HG03432 (cell line): ENCODE measurements at regions not wholly inside any gene's neighbourhood (a gene's known extent, or its start where the extent isn't known, plus 50 kb on each side); places are given as distances from the start of the nearest gene placed in this dataset.

Experiments used
- ATAC-seq: cut with Tn5 transposase; IDR thresholded peaks from one replicate; pipeline ENCODE4 v1.9.1; 2021; ENCODE audit warnings: mild to moderate bottlenecking, moderate library complexity; ENCODE audit not compliant: unreplicated experiment

DNA sequence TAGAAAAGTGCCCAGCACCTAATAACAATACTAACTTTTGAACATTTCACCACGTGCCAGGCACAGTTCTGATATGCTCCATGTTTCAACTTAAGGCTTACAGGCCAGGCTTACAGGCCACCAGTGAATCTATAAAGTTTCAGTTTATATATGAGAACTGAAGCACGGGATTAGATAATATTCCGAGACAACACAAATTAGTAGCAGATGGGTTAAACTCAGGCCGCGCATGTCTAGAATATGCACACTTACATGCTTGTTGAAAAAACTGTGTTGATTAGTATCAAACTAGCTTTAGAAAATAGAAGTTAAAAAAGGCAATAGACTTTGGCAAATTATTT, 587.9 kb downstream of the MTRR start:
- no peak for ATAC-seq

DNA sequence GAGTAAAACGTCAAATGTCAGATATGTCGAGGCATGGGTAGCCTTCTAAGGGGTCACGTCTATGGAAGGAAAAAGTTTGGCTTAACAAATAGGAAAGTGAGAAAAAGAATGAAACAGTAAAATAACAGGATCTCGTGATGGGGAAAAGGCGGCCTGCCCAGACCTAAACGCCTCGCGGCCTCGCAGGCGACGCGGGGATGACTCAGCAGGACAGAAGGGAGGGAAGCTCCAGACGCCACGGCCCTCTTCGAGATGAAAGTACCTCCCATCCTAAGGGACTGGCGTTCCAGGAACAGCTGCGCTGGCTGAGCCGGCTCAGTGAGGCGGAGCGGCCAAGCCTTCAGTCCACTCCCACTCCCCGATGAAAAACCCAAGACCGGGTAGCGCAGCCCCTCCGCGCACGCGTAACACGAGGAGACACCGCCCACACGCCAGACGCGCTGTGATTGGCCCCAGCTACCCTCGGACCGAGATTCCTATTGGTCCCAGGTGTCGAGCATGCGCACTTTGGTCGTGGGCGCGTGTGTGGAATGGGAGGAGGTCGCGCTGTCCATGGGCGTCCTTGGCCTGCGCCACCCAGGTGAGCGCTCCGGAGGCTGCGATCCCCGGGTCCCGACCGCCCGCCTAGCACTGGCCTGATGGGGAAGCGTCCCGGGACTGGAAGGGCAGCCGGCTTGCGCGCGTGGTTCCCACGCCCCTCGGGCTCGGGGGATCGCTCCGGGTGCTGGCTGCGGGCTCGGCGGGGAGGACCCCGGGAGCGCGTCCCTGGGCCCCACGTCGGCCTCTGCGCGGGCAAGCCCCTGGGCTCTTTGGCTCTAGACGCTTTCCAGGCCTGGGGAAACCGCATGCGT, 588.5 kb downstream of the MTRR start:
- peak; percentile 92 for ATAC-seq

DNA sequence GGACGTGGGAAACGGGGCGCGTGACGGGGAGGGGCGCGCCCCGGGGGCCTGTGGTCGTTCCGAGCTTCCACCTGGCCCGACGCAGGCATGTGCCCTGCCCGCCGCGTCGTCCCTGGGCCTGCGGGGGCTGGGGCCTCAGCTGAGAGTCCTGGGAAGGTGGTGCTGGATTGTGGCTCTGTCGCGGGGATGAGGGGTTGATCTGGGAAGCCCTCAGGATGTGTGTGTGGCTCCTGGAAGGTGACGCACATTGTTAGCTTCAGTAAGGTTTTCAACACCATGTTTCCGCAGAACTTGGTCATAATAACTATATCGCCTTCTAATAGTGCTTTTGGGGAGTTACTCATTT, 589.1 kb downstream of the MTRR start:
- ATAC-seq, result peak; percentile 15

- ATAC-seq, result no peak
Measured at GRCh38 chr5:8461543-8461942, 592.6 kb downstream of the MTRR start.

DNA sequence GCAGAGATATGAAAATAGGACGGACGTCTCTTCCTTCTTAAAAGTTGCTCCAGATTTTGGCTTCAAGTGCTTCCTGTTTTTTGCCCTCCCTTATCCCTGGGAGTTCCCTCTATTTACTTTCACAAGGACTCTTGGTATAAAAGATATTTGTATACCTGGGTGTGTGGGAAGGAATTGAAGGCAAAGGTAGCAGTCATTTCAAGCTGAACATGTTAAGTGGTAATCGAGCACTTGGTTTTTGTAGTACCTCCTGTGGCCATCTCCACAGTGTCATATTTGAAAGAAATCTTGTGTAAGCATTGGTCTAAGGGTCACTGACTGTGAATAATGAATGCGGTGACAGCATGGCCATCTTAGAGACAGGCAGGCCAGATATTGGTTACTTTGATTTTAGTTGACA, 593.6 kb downstream of the MTRR start:
- ATAC-seq, result no peak

DNA sequence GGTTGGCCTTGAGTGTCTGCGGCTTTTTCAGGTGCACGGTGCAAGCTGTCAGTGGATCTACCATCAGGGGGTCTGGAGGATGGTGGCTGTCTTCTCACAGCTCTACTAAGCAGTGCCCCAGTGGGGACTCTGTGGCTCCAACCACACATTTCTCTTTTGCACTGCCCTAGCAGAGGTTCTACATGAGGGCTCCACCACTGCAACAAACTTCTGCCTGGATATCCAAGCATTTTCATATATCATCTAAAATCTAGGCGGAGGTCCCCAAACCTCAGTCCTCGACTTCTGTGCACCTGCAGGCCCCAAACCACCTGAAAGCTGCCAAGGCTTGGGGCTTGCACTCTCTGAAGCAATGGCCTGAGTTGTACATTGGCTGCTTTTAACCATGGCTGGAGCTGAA, 601.5 kb downstream of the MTRR start:
- ATAC-seq, result no peak

GRCh38 chr5:8471581-8471980, 602.6 kb downstream of the MTRR start:
- no peak for ATAC-seq

DNA sequence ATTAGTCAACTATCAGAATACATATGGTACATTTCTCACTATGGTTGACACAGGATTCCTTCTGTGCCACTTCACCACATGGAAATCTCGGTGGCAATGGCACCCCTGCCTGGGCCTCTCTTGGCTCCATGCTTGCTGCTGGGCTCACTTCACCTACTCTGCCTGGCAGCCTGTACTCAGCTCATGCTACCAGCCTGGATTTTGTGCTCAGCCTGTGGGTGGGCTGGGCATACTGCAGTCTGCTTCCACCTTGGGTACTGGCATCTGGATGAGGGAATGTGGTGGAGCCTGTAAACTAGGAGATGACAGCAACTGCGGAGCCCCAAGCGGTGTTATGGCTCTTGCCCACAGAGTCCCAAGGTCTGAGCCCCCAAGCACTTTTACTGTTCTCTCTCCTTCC, 604.1 kb downstream of the MTRR start:
- no peak for ATAC-seq

GRCh38 chr5:8473827-8474568, 605.0 kb downstream of the MTRR start:
- ATAC-seq, result no peak

DNA sequence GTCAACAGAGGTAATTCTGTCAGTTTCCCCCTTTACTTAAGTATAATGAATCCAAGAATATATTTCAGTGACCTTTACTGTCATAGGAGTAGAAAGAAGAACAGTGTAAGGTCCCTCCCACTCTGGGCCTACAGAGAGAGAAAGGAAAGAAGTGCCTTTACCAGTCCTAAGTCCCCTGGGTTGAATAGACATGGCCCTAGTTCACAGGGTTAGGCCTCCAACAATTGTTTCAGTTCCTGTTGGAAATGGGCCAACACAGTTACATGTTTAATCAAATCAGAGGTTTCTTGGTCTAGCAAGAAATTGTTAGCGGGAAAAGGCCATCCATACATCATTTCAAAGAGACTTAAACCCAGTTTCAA, 605.6 kb downstream of the MTRR start:
- ATAC-seq, result no peak

DNA sequence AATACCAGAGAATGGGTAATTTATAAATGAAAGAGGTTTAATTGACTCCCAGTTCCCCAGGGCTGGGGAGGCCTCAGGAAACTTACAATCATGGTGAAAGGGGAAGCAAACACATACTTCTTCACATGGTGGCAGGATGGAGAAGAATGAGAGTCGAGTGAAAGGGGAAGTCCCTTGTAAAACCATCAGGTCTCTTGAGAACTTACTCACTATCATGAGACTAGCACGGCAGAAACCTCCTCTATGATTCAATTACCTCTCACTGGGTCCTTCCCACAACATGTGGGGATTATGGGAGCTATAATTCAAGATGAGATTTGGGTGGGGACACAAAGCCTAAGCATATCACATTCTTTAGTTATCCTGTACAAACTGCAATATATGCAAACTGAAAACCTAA, 609.4 kb downstream of the MTRR start:
- no peak for ATAC-seq

DNA sequence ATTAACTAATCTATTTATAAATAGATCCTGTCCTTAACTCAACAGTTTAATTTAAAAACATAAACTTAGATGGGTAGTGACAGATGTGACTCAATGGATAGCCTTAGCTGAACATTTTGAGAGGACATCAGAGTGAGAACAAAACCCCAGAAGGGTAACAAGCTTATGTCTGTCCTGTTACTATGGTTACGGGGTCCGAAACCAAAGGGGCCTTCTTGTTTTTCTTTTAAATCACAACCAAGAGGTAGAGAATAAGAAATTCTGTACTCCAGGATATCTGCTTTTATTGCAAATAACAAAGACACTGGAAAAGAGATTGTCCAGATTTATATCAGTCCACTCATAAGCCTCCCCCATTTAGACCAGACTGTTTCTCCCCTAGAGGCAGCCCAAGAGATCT, 612.1 kb downstream of the MTRR start:
- no peak for ATAC-seq

- ATAC-seq, result no peak
Measured at GRCh38 chr5:8491254-8491653, 622.3 kb downstream of the MTRR start.

DNA sequence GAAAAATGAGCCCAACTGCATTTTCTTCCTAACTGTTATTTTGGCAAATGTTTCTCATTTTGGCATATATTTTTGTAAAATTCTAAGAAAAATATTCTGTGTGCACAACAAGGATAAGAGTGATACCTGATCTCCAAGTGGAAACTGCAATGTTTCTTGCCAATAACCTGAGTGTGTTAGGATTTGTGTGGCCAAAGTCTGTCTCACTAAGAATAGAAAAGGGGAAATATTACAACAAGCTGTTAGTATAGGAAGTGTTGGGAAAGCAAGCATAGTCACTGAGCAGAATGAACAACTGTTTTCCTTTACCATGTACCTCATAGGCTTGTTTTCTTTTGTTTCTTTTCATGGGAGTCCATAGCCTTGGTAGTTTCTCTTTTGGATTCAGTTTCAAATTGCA, 624.2 kb downstream of the MTRR start:
- ATAC-seq, result no peak

GRCh38 chr5:8500426-8500825, 631.5 kb downstream of the MTRR start:
- no peak for ATAC-seq

- no peak for ATAC-seq
Measured at GRCh38 chr5:8505196-8505595, 636.2 kb downstream of the MTRR start.

DNA sequence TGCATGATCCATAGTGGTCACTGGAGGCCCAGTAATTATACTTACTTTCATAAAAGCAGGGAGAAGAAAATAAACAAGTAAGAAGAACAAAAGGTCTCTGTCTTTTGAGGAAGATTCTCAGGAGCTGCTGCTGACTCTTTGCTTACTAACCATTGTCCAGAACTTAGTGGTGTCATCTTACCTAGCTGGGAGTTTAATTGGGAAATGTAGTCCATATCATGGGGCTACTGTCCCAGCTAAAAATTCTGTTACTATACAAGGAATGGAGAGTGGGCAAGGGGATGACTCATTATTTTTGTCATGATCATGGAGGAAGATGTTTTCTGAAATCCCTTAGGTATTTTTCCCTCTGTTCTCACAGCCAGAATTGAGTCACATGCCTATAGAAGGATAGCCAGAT, 639.3 kb downstream of the MTRR start:
- no peak for ATAC-seq

DNA sequence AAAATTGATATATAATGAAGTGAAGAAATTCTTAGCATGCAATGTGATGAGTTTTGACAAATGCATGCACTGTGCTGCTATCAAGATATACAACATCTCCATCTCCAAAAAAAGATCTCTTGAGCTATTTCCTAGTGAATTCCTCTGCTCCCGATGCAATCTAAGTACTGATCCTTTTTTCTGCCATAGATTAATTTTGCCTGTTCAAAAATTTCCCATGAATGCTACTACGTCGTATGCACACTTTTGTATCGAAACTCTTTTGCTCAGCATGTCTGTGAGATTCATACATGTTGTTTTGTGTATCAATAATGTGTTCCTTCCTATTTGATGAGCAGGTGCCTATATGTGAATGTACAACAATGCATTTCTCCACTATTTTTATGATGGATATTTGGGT, 647.4 kb downstream of the MTRR start:
- ATAC-seq, result no peak

- peak; percentile 54 for ATAC-seq
Measured at GRCh38 chr5:8517456-8517855, 648.5 kb downstream of the MTRR start.

GRCh38 chr5:8520917-8521316, 652.0 kb downstream of the MTRR start:
- ATAC-seq, result no peak

DNA sequence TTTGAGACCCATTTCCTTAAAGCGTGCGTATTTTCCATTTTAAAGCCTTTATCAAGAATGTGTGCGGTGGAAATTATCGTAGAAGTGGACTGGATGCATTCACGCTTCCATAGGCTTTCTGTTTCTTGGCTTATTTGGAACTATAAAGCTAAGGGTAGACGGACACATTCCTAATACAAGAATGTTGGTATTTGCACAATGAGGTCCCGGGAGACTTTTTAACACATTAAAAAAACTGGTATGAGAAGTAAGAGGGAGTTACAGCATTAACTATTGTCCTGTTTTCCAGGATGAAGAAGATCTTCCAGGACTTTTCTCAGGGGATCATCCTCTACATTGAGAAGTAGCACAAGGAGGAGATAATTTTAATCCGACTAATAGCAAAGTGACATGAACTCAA, 653.0 kb downstream of the MTRR start:
- no peak for ATAC-seq

- ATAC-seq, result no peak
Measured at GRCh38 chr5:8522646-8523045, 653.7 kb downstream of the MTRR start.

DNA sequence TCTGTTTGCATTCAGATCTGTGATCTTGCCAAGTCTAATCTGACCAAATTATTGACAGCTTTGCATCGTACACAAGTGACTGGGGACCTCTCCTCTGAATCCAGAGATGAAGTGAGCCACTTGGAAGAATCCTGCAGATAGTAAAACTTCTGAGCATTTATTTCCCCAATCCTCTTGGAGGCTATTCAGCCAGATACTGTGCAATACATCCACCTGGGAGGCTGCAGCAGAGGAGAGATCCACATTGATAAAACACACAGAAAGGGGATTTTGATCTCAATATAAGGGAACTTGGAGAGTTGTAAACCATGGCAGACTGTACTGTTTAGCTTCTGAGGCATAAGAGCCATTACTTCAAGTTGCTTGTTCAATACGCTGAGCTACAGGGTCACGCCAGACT, 654.6 kb downstream of the MTRR start:
- no peak for ATAC-seq
